Subcutaneous abdominal adipose tissue (tissue), 5 donors: ENCODE measurements at regions not wholly inside any gene's neighbourhood (a gene's known extent, or its start where the extent isn't known, plus 50 kb on each side); places are given as distances from the start of the nearest gene placed in this dataset.
"Not testable (repeated sequence)": the region's sequence is repeated elsewhere in the genome, so short reads cannot be mapped to it uniquely, and the experiment has no call there.

Source experiments
- H3K27ac ChIP-seq: one replicate; pipeline ENCODE4 v1.7.0; 2013; ENCODE audit warnings: low read depth, mild to moderate bottlenecking, inconsistent platforms, low read length, moderate library complexity
- H3K27me3 ChIP-seq, 5 donors: one replicate each; pipeline ENCODE4 v1.7.0; 2013; ENCODE audit warnings: low read length in 5 of 5, inconsistent platforms in 1 of 5; ENCODE audit not compliant: control insufficient read depth in 5 of 5, insufficient read depth in 4 of 5
- H3K36me3 ChIP-seq, 5 donors: one replicate each; pipeline ENCODE4 v1.7.0; 2013; ENCODE audit warnings: low read length in 5 of 5; ENCODE audit not compliant: control insufficient read depth in 5 of 5, insufficient read depth in 5 of 5
- H3K4me1 ChIP-seq, 5 donors: one replicate each; pipeline ENCODE4 v1.7.0; 2013; ENCODE audit warnings: low read length in 5 of 5, mild to moderate bottlenecking in 3 of 5, moderate library complexity in 1 of 5; ENCODE audit not compliant: control insufficient read depth in 5 of 5, insufficient read depth in 5 of 5
- H3K4me3 ChIP-seq, 5 donors: one replicate each; pipeline ENCODE4 v1.7.0; 2013; ENCODE audit warnings: low read length in 5 of 5, low read depth in 1 of 5
- H3K9ac ChIP-seq, 5 donors: one replicate each; pipeline ENCODE4 v1.7.0; 2013; ENCODE audit warnings: low read length in 5 of 5, mild to moderate bottlenecking in 4 of 5, moderate library complexity in 3 of 5
- H3K9me3 ChIP-seq, 5 donors: one replicate each; pipeline ENCODE4 v1.7.0; 2013; ENCODE audit warnings: low read length in 5 of 5; ENCODE audit not compliant: control insufficient read depth in 5 of 5
- donor health status: healthy.
- donor health status: healthy.
- donor health status: healthy.
- donor health status: healthy.
- donor health status: healthy.

DNA sequence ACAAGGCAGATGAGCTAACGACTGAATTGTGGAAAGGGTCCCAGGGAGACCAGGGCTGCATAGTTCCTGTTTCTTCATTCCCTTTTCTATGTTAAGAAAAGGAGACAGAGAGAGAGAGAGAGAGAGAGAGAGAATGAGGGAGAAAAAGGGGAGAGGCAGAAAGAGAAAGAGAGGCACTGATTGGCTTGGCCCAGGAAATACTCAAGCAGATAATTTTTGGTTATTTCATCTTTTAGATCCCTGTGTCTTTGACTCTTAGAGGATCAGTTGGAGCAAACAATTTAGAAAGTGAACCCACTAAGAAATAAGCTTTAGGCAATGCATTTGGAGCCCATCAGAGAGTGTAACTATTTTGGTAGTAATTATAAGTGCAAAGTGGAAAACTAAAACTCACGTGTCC, 103.4 kb downstream of the CEP44 start:
- Histone ChIP-seq H3K4me3 (peak overlapping the region in 1 of 5 donors; percentile 18), H3K4me1 (no peaks in the 10 kb centered on the region), H3K36me3 (no peaks in the 10 kb centered on the region), H3K9me3 (no peaks in the 10 kb centered on the region), H3K27me3 (no peaks in the 10 kb centered on the region), H3K9ac (no peak overlapping the region), H3K27ac (no peak overlapping the region)

GRCh38 chr4:174383783-174384182, 100.1 kb downstream of the CEP44 start:
- Histone ChIP-seq H3K9ac (no peak overlapping the region), H3K27ac (no peak overlapping the region), H3K4me1 (no peaks in the 10 kb centered on the region), H3K9me3 (no peaks in the 10 kb centered on the region), H3K4me3 (no peak overlapping the region), H3K36me3 (no peaks in the 10 kb centered on the region), H3K27me3 (no peaks in the 10 kb centered on the region)

- H3K9ac ChIP-seq, H3K4me1 ChIP-seq, H3K36me3 ChIP-seq, H3K9me3 ChIP-seq, H3K27ac ChIP-seq, H3K27me3 ChIP-seq, H3K4me3 ChIP-seq: not testable (repeated sequence)
Observed at GRCh38 chr4:174382938-174383605, 99.4 kb downstream of the CEP44 start.
